PFSK-1 (cell line): ENCODE measurements at regions not wholly inside any gene's neighbourhood (a gene's known extent, or its start where the extent isn't known, plus 50 kb on each side); places are given as distances from the start of the nearest gene placed in this dataset.

Experiments
- POLR2AphosphoS5 ChIP-seq: IDR thresholded peaks from 2 replicates; pipeline ENCODE4 v1.6.1; 2012; ENCODE audit warnings: low read depth, mild to moderate bottlenecking, control low read depth, low read length, moderate library complexity
- TAF1 ChIP-seq: IDR thresholded peaks from 2 replicates; pipeline ENCODE4 v1.6.1; 2012; ENCODE audit warnings: low read length, control low read depth, borderline replicate concordance; ENCODE audit not compliant: insufficient read depth
- TF ChIP-seq, protein P1 (sequence below), 2 experiments: IDR thresholded peaks; 2 replicates each; pipeline versions ENCODE4 v1.6.1 to v1.8.0; 2011 to 2012; ENCODE audit warnings: low read depth in 2 of 2, low read length in 2 of 2, control low read depth in 1 of 2, inconsistent platforms in 1 of 2, mild to moderate bottlenecking in 1 of 2, moderate library complexity in 1 of 2; ENCODE audit not compliant: insufficient read depth in 1 of 2

DNA sequence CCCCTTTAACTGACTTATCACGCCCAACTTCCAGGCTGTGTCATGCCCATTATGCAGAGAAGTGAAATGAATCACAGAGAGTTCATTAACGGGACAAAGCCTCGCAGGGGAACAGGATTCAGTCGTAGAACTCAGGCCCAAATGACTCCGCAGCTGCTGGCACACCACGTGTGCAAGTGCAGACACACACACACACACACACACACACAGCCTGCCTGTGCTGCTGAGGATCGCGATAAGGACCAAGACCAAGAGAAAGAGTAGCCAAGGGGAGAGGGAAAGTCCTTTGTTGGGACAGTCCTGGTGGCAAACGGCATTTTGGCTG is 90.0 kb upstream of the TAF1B start:
- TF ChIP-seq POLR2AphosphoS5 (peak; percentile 45; the same call in 1 of the 2 replicates), TAF1 (peak; percentile 48; the same call in 1 of the 2 replicates)
- TF ChIP-seq, protein P1, sequence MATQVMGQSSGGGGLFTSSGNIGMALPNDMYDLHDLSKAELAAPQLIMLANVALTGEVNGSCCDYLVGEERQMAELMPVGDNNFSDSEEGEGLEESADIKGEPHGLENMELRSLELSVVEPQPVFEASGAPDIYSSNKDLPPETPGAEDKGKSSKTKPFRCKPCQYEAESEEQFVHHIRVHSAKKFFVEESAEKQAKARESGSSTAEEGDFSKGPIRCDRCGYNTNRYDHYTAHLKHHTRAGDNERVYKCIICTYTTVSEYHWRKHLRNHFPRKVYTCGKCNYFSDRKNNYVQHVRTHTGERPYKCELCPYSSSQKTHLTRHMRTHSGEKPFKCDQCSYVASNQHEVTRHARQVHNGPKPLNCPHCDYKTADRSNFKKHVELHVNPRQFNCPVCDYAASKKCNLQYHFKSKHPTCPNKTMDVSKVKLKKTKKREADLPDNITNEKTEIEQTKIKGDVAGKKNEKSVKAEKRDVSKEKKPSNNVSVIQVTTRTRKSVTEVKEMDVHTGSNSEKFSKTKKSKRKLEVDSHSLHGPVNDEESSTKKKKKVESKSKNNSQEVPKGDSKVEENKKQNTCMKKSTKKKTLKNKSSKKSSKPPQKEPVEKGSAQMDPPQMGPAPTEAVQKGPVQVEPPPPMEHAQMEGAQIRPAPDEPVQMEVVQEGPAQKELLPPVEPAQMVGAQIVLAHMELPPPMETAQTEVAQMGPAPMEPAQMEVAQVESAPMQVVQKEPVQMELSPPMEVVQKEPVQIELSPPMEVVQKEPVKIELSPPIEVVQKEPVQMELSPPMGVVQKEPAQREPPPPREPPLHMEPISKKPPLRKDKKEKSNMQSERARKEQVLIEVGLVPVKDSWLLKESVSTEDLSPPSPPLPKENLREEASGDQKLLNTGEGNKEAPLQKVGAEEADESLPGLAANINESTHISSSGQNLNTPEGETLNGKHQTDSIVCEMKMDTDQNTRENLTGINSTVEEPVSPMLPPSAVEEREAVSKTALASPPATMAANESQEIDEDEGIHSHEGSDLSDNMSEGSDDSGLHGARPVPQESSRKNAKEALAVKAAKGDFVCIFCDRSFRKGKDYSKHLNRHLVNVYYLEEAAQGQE (IDR thresholded peaks at IDR 0.05; ENCODE audit: insufficient read depth in 1 of 2, low read depth in 2 of 2, low read length in 2 of 2), result peak in 1 of 2 experiments; percentile 22; a peak in 1 of 4 replicates
